H9 (cell line): ENCODE measurements at regions not wholly inside any gene's neighbourhood (a gene's known extent, or its start where the extent isn't known, plus 50 kb on each side); places are given as distances from the start of the nearest gene placed in this dataset.

Source experiments
- DNase-seq: peaks from one replicate; pipeline ENCODE4 v3.0.0-alpha.2; 2017
- H2AFZ ChIP-seq: one replicate; pipeline ENCODE4 v1.6.1; 2013; ENCODE audit warnings: mild to moderate bottlenecking, low read length, control low read depth, moderate library complexity
- H2AK5ac ChIP-seq: 2 replicates; pipeline ENCODE4 v1.6.1; 2013; ENCODE audit warnings: low read length, control low read depth, mixed read lengths; ENCODE audit not compliant: insufficient read length
- H2BK120ac ChIP-seq: one replicate; pipeline ENCODE4 v1.6.1; 2013; ENCODE audit warnings: low read depth, mild to moderate bottlenecking, low read length, control low read depth, inconsistent platforms; ENCODE audit not compliant: poor library complexity, severe bottlenecking
- H2BK12ac ChIP-seq: 2 replicates; pipeline ENCODE4 v1.6.1; 2013; ENCODE audit warnings: low read length, control low read depth, mixed read lengths, low read depth; ENCODE audit not compliant: insufficient read length
- H2BK15ac ChIP-seq: 2 replicates; pipeline ENCODE4 v1.6.1; 2013; ENCODE audit warnings: low read depth, low read length, control low read depth
- H2BK20ac ChIP-seq: one replicate; pipeline ENCODE4 v1.6.1; 2013; ENCODE audit warnings: low read depth, mild to moderate bottlenecking, low read length, control low read depth, inconsistent platforms; ENCODE audit not compliant: poor library complexity, severe bottlenecking
- H2BK5ac ChIP-seq: 2 replicates; pipeline ENCODE4 v1.6.1; 2013; ENCODE audit warnings: low read length, control low read depth, mixed read lengths; ENCODE audit not compliant: insufficient read length
- H3K14ac ChIP-seq: 2 replicates; pipeline ENCODE4 v1.6.1; 2013; ENCODE audit warnings: low read length, control low read depth; ENCODE audit not compliant: insufficient read depth
- H3K18ac ChIP-seq: 2 replicates; pipeline ENCODE4 v1.6.1; 2013; ENCODE audit warnings: low read depth, mild to moderate bottlenecking, mixed read lengths, low read length, control low read depth; ENCODE audit not compliant: insufficient read length
- H3K23ac ChIP-seq: 2 replicates; pipeline ENCODE4 v1.6.1; 2013; ENCODE audit warnings: low read length, control low read depth, mixed read lengths, low read depth; ENCODE audit not compliant: insufficient read length
- H3K23me2 ChIP-seq: 2 replicates; pipeline ENCODE4 v1.6.1; 2013; ENCODE audit warnings: low read depth, mild to moderate bottlenecking, mixed read lengths, low read length, control low read depth; ENCODE audit not compliant: insufficient read length, poor library complexity, severe bottlenecking
- H3K27ac ChIP-seq: 2 replicates; pipeline ENCODE4 v1.5.1; 2013; ENCODE audit warnings: low read length, control low read depth, mixed read lengths, low read depth; ENCODE audit not compliant: insufficient read length
- H3K27me3 ChIP-seq: 2 replicates; pipeline ENCODE4 v1.6.1; 2013; ENCODE audit warnings: low read length, control low read depth, inconsistent platforms; ENCODE audit not compliant: insufficient read depth
- H3K4ac ChIP-seq: 2 replicates; pipeline ENCODE4 v1.6.1; 2013; ENCODE audit warnings: low read depth, mild to moderate bottlenecking, control low read depth, inconsistent platforms, low read length, moderate library complexity
- H3K4me1 ChIP-seq: 2 replicates; pipeline ENCODE4 v1.6.1; 2013; ENCODE audit warnings: low read length, control low read depth, inconsistent platforms; ENCODE audit not compliant: insufficient read depth
- H3K4me2 ChIP-seq: 2 replicates; pipeline ENCODE4 v1.6.1; 2013; ENCODE audit warnings: low read length, control low read depth, mixed read lengths; ENCODE audit not compliant: insufficient read length, insufficient read depth
- H3K56ac ChIP-seq: 2 replicates; pipeline ENCODE4 v1.6.1; 2013; ENCODE audit warnings: low read depth, mild to moderate bottlenecking, mixed read lengths, low read length, control low read depth; ENCODE audit not compliant: insufficient read length
- H3K79me1 ChIP-seq: 2 replicates; pipeline ENCODE4 v1.6.1; 2013; ENCODE audit warnings: low read depth, mild to moderate bottlenecking, moderate library complexity, low read length, control low read depth, inconsistent platforms; ENCODE audit not compliant: insufficient read depth, poor library complexity, severe bottlenecking
- H3K79me2 ChIP-seq: 2 replicates; pipeline ENCODE4 v1.6.1; 2013; ENCODE audit warnings: low read length, control low read depth, inconsistent platforms; ENCODE audit not compliant: insufficient read depth
- H3K9ac ChIP-seq: 2 replicates; pipeline ENCODE4 v1.6.1; 2013; ENCODE audit warnings: low read length, control low read depth, mixed read lengths; ENCODE audit not compliant: insufficient read length; ENCODE audit errors: extremely low read depth
- H3K9me3 ChIP-seq: one replicate; pipeline ENCODE4 v1.6.1; 2013; ENCODE audit warnings: low read depth, low read length, inconsistent platforms; ENCODE audit not compliant: control insufficient read depth
- H3T11ph ChIP-seq: one replicate; pipeline ENCODE4 v1.6.1; 2013; ENCODE audit warnings: mild to moderate bottlenecking, low read length, control low read depth, inconsistent platforms
- H4K20me1 ChIP-seq: one replicate; pipeline ENCODE4 v1.6.1; 2013; ENCODE audit not compliant: control insufficient read depth, insufficient read length, insufficient read depth
- H4K5ac ChIP-seq: 2 replicates; pipeline ENCODE4 v1.6.1; 2013; ENCODE audit warnings: low read depth, mild to moderate bottlenecking, mixed read lengths, low read length, control low read depth; ENCODE audit not compliant: insufficient read length
- H4K8ac ChIP-seq: replicated peaks from 2 replicates; pipeline ENCODE4 v1.6.1; 2013; ENCODE audit warnings: low read length, control low read depth, mixed read lengths, low read depth; ENCODE audit not compliant: insufficient read length
- H4K91ac ChIP-seq: 2 replicates; pipeline ENCODE4 v1.6.1; 2013; ENCODE audit warnings: low read depth, mild to moderate bottlenecking, moderate library complexity, mixed read lengths, low read length, control low read depth; ENCODE audit not compliant: insufficient read length
- H3K27ac Mint-ChIP-seq, 3 experiments: 2 replicates in 2 of 3; 3 replicates in 1 of 3; pipeline ENCODE4 v1.8.0; 2020 to 2021; ENCODE audit warnings: mixed read lengths in 3 of 3, mild to moderate bottlenecking in 1 of 3, moderate library complexity in 1 of 3
- H3K27me3 Mint-ChIP-seq: 2 replicates; pipeline ENCODE4 v1.8.0; 2021; ENCODE audit warnings: low read depth, mild to moderate bottlenecking, moderate library complexity, mixed read lengths
- H3K36me3 Mint-ChIP-seq, 3 experiments: 2 replicates in 2 of 3; 3 replicates in 1 of 3; pipeline ENCODE4 v1.8.0; 2020 to 2021; ENCODE audit warnings: low read depth in 3 of 3, mixed read lengths in 3 of 3; ENCODE audit not compliant: insufficient read depth in 1 of 3
- H3K4me1 Mint-ChIP-seq, 2 experiments: 2 replicates each; pipeline ENCODE4 v1.8.0; 2020; ENCODE audit warnings: mixed read lengths in 2 of 2
- H3K4me3 Mint-ChIP-seq, 2 experiments: 2 replicates in 1 of 2; 3 replicates in 1 of 2; pipeline ENCODE4 v1.8.0; 2020 to 2021; ENCODE audit warnings: mild to moderate bottlenecking in 2 of 2, mixed read lengths in 2 of 2, moderate library complexity in 1 of 2
- H3K9me3 Mint-ChIP-seq, 2 experiments: 2 replicates in 1 of 2; 3 replicates in 1 of 2; pipeline ENCODE4 v1.8.0; 2020; ENCODE audit warnings: mild to moderate bottlenecking in 2 of 2, mixed read lengths in 2 of 2, moderate library complexity in 1 of 2
- CTCF ChIP-seq: fragments of 200-600 bp; sonication (generic); conservative IDR thresholded peaks from 3 replicates; pipeline ENCODE4 v1.8.0; 2021; ENCODE audit warnings: antibody characterized with exemption, mild to moderate bottlenecking
- WGBS: extraction: QIAGEN DNeasy Blood & Tissue Kit; methylation state at CpG from one replicate; pipeline ENCODE4 v1.1.7; 2013; ENCODE audit warnings: missing lambda C conversion rate, low lambda C conversion rate, mixed read lengths; ENCODE audit not compliant: insufficient read length; ENCODE audit errors: extremely low coverage; 5-methylcytosine and 5-hydroxymethylcytosine counted together

GRCh38 chr13:112012705-112013085 is 54.3 kb upstream of the SOX1 start:
- H4K5ac ChIP-seq: no peak overlapping the region
- H4K91ac ChIP-seq: no peak overlapping the region
- no peak overlapping the region for H2BK20ac ChIP-seq
- no peak overlapping the region for H2BK15ac ChIP-seq
- no peaks in the 10 kb centered on the region for H3K9me3 ChIP-seq
- no peaks in the 10 kb centered on the region for H3K79me1 ChIP-seq
- H3T11ph ChIP-seq: no peak overlapping the region
- H4K8ac ChIP-seq: no peak overlapping the region
- no peaks in the 10 kb centered on the region for H3K4me1 ChIP-seq
- H3K9me3 Mint-ChIP-seq: peaks cover 11 to 16% of the 10 kb centered on the region in 2 experiments
- H3K18ac ChIP-seq: no peak overlapping the region
- H3K14ac ChIP-seq: no peak overlapping the region
- no peak overlapping the region for H3K27ac Mint-ChIP-seq
- no peak overlapping the region for H2BK12ac ChIP-seq
- no peak overlapping the region for H3K9ac ChIP-seq
- H3K4me3 Mint-ChIP-seq: no peak overlapping the region
- no peak overlapping the region; the same call in 1 of the 2 replicates for H3K4ac ChIP-seq
- no peak overlapping the region for H2AK5ac ChIP-seq
- H3K27ac ChIP-seq: no peak overlapping the region
- peaks cover 0 to 14% (median 2%) of the 10 kb centered on the region in 3 experiments; a peak in 3 of 7 replicates for H3K36me3 Mint-ChIP-seq
- H3K4me2 ChIP-seq: no peak overlapping the region
- H3K56ac ChIP-seq: no peak overlapping the region
- WGBS: no CpG with 5 or more reads among the region's 11 CpGs
- no peaks in the 10 kb centered on the region for H4K20me1 ChIP-seq
- H3K27me3 ChIP-seq: no peaks in the 10 kb centered on the region; the same call in 1 of the 2 replicates
- no peak overlapping the region for H2BK120ac ChIP-seq
- H3K4me1 Mint-ChIP-seq: peaks cover 7 to 9% of the 10 kb centered on the region in 2 experiments; a peak in 3 of 4 replicates
- H2AFZ ChIP-seq: no peak overlapping the region
- no peak overlapping the region for H2BK5ac ChIP-seq
- DNase-seq: no peak
- no peak for TF ChIP-seq CTCF
- H3K27me3 Mint-ChIP-seq: peaks cover 75% of the 10 kb centered on the region
- H3K23me2 ChIP-seq: no peaks in the 10 kb centered on the region
- no peaks in the 10 kb centered on the region for H3K79me2 ChIP-seq
- H3K23ac ChIP-seq: no peak overlapping the region
